MM.1S (cell line): ENCODE measurements at regions not wholly inside any gene's neighbourhood (a gene's known extent, or its start where the extent isn't known, plus 50 kb on each side); places are given as distances from the start of the nearest gene placed in this dataset.

ENCODE experiments used
- EZH2 ChIP-seq: fragments of 300-600 bp; sonication (generic); optimal IDR thresholded peaks from 2 replicates; pipeline ENCODE3; 2017; ENCODE audit warnings: low read depth, mild to moderate bottlenecking, antibody characterized with exemption, low read length, mixed read lengths
- TF ChIP-seq, protein P1 (sequence below): fragments of 300-600 bp; sonication (generic); IDR thresholded peaks from 2 replicates; pipeline ENCODE4 v1.5.1; 2016; ENCODE audit warnings: antibody characterized with exemption, low read length, mixed read lengths

DNA sequence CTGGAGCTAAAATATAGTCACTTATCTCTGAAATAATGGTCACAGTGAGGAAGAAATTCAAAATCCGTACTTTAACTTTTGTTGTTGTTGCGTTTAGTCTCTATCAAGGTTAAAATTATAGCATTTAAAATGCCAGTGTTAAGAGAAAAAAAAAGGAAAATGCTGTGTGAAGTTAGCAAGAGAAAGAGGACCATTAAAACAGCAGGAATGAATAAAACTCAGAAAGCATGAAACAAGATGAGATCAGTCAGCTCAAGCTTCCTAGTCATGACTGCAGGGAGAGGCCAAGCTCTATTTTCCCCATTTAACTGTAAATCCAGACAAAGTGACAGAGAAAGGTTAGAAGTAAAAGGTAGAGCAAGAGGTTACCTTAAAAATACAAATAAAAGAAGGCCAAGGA, 281.7 kb upstream of the ATP5MC3 start:
- TF ChIP-seq, protein P1, sequence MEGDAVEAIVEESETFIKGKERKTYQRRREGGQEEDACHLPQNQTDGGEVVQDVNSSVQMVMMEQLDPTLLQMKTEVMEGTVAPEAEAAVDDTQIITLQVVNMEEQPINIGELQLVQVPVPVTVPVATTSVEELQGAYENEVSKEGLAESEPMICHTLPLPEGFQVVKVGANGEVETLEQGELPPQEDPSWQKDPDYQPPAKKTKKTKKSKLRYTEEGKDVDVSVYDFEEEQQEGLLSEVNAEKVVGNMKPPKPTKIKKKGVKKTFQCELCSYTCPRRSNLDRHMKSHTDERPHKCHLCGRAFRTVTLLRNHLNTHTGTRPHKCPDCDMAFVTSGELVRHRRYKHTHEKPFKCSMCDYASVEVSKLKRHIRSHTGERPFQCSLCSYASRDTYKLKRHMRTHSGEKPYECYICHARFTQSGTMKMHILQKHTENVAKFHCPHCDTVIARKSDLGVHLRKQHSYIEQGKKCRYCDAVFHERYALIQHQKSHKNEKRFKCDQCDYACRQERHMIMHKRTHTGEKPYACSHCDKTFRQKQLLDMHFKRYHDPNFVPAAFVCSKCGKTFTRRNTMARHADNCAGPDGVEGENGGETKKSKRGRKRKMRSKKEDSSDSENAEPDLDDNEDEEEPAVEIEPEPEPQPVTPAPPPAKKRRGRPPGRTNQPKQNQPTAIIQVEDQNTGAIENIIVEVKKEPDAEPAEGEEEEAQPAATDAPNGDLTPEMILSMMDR: no peak
- TF ChIP-seq EZH2: no peak
